ENCODE measurements at regions not wholly inside any gene's neighbourhood (a gene's known extent, or its start where the extent isn't known, plus 50 kb on each side); places are given as distances from the start of the nearest gene placed in this dataset.

DNA sequence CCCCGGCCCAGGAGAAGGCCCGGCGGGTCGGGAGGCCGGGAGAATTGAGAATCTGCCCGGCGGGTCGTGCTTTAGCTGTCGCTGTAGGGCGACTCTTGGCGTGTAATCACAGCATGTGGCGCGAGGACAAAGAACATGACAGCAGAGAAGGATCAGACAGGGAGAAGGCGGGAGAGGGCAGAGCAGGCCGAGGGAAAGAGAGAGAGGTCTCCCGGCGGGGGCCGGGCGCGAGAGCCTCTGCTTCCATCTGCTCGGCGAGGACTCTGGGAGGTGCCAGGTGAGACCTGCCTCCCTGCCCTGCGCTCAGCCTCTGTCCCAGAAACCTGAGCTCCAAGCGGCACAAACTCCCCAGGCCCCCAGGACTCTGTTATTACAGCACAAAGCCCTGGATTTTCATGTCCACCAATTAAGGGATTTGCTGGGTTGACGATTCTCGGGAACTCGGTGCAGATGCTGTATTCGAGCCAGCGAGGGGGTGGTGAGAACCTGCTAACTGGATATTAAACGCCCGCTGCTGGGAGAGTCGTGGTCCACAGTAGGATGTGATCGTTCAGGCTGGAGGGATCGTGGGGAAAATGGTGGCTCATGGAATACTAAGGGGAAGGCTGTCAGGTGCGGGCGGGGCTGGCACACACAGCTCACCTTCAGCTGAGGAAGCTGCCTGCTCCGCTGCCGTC, 172.0 kb upstream of the CIBAR2 start:
- TF ChIP-seq, protein P1, sequence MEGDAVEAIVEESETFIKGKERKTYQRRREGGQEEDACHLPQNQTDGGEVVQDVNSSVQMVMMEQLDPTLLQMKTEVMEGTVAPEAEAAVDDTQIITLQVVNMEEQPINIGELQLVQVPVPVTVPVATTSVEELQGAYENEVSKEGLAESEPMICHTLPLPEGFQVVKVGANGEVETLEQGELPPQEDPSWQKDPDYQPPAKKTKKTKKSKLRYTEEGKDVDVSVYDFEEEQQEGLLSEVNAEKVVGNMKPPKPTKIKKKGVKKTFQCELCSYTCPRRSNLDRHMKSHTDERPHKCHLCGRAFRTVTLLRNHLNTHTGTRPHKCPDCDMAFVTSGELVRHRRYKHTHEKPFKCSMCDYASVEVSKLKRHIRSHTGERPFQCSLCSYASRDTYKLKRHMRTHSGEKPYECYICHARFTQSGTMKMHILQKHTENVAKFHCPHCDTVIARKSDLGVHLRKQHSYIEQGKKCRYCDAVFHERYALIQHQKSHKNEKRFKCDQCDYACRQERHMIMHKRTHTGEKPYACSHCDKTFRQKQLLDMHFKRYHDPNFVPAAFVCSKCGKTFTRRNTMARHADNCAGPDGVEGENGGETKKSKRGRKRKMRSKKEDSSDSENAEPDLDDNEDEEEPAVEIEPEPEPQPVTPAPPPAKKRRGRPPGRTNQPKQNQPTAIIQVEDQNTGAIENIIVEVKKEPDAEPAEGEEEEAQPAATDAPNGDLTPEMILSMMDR (IDR thresholded peaks at IDR 0.05): no peak
- TF ChIP-seq, protein P2, sequence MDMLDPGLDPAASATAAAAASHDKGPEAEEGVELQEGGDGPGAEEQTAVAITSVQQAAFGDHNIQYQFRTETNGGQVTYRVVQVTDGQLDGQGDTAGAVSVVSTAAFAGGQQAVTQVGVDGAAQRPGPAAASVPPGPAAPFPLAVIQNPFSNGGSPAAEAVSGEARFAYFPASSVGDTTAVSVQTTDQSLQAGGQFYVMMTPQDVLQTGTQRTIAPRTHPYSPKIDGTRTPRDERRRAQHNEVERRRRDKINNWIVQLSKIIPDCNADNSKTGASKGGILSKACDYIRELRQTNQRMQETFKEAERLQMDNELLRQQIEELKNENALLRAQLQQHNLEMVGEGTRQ (IDR thresholded peaks at IDR 0.05; ENCODE audit: borderline replicate concordance, low read depth, low read length): no peak
- TF ChIP-seq YY1 (IDR thresholded peaks at IDR 0.05; ENCODE audit: low read depth) (no peak), RAD21 (IDR thresholded peaks at IDR 0.05; ENCODE audit: low read length) (no peak), FOXM1 (IDR thresholded peaks at IDR 0.05; ENCODE audit: low read depth) (no peak), NFIC (IDR thresholded peaks at IDR 0.05; ENCODE audit: borderline replicate concordance) (no peak), TAF1 (IDR thresholded peaks at IDR 0.05; ENCODE audit: borderline replicate concordance, low read depth, low read length) (no peak), SIN3A (IDR thresholded peaks at IDR 0.05; ENCODE audit: borderline replicate concordance, low read depth, low read length) (no peak), POLR2AphosphoS5 (IDR thresholded peaks at IDR 0.05; ENCODE audit: low read depth, low read length) (no peak), EP300 (IDR thresholded peaks at IDR 0.05; ENCODE audit: borderline replicate concordance in 1 of 2, low read depth in 1 of 2, low read length in 1 of 2) (no peak), JUND (IDR thresholded peaks at IDR 0.05) (no peak), RFX5 (IDR thresholded peaks at IDR 0.05; ENCODE audit: low read length) (no peak)
- TF ChIP-seq, protein P3, sequence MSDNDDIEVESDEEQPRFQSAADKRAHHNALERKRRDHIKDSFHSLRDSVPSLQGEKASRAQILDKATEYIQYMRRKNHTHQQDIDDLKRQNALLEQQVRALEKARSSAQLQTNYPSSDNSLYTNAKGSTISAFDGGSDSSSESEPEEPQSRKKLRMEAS (IDR thresholded peaks at IDR 0.05; ENCODE audit: low read depth): no peak
